HEK293 (cell line): ENCODE measurements at regions not wholly inside any gene's neighbourhood (a gene's known extent, or its start where the extent isn't known, plus 50 kb on each side); places are given as distances from the start of the nearest gene placed in this dataset.

Source experiments
- CTCF ChIA-PET: fragments of 350-600 bp; formaldehyde crosslinking; extraction: SDS; loops from one replicate; lab custom pipeline; 2021; ENCODE audit warnings: antibody characterized with exemption; lab: Yijun Ruan, JAX
- POLR2A ChIA-PET: fragments of 300-600 bp; formaldehyde crosslinking; extraction: SDS; loops from one replicate; lab custom pipeline; 2020; ENCODE audit warnings: antibody characterized with exemption, inconsistent platforms; lab: Yijun Ruan, JAX
- H3K27ac ChIP-seq: fragments of 200-500 bp; sonication (Bioruptor generic); 2 replicates; pipeline ENCODE4 v1.5.1; 2014; ENCODE audit warnings: low read depth, low read length, control low read depth, inconsistent platforms; ENCODE audit errors: extremely low read depth
- H3K36me3 ChIP-seq, 2 experiments: fragments of 200-500 bp in 1 of 2; sonication (Bioruptor generic) in 1 of 2; 1 replicate in 1 of 2; 2 replicates in 1 of 2; pipeline ENCODE4 v1.5.1; 2014 to 2017; ENCODE audit warnings: inconsistent platforms in 2 of 2, low read length in 2 of 2; ENCODE audit not compliant: control insufficient read depth in 2 of 2, insufficient read depth in 1 of 2
- H3K4me1 ChIP-seq: fragments of 200-500 bp; sonication (Bioruptor generic); 2 replicates; pipeline ENCODE4 v1.5.1; 2014; ENCODE audit warnings: mild to moderate bottlenecking, low read length, inconsistent platforms; ENCODE audit not compliant: control insufficient read depth, insufficient read depth
- H3K4me3 ChIP-seq: 2 replicates; pipeline ENCODE4 v1.5.1; 2011; ENCODE audit warnings: low read depth, mild to moderate bottlenecking, control low read depth, low read length, moderate library complexity
- H3K9me3 ChIP-seq: fragments of 200-500 bp; sonication (Bioruptor generic); 2 replicates; pipeline ENCODE4 v1.5.1; 2014; ENCODE audit warnings: low read depth, low read length, inconsistent platforms; ENCODE audit not compliant: control insufficient read depth, insufficient read depth
- FEZF1 ChIP-seq: fragments of 450-650 bp; formaldehyde crosslinking; IDR thresholded peaks from 2 replicates; pipeline ENCODE4 v1.5.1; 2016; ENCODE audit warnings: missing biosample characterization, missing genetic modification characterization
- ZNF10 ChIP-seq: fragments of 450-650 bp; formaldehyde crosslinking; IDR thresholded peaks from 2 replicates; pipeline ENCODE4 v1.5.1; 2017; ENCODE audit warnings: missing biosample characterization, missing genetic modification characterization
- ZNF2 ChIP-seq: fragments of 450-650 bp; formaldehyde crosslinking; IDR thresholded peaks from 2 replicates; pipeline ENCODE4 v1.5.1; 2016; ENCODE audit warnings: missing biosample characterization, missing genetic modification characterization
- ZNF211 ChIP-seq: fragments of 450-650 bp; formaldehyde crosslinking; IDR thresholded peaks from 2 replicates; pipeline ENCODE4 v1.5.1; 2016; ENCODE audit warnings: low read depth, missing biosample characterization, missing genetic modification characterization
- ZNF341 ChIP-seq: fragments of 450-650 bp; formaldehyde crosslinking; IDR thresholded peaks from 2 replicates; pipeline ENCODE4; 2016; ENCODE audit warnings: low read depth, missing biosample characterization, missing genetic modification characterization
- ZNF548 ChIP-seq: fragments of 450-650 bp; formaldehyde crosslinking; IDR thresholded peaks from 2 replicates; pipeline ENCODE4 v1.5.1; 2016; ENCODE audit warnings: missing biosample characterization, missing genetic modification characterization
- ZNF624 ChIP-seq: fragments of 450-650 bp; formaldehyde crosslinking; IDR thresholded peaks from 2 replicates; pipeline ENCODE4 v1.5.1; 2017; ENCODE audit warnings: missing biosample characterization, missing genetic modification characterization
- ZNF660 ChIP-seq: fragments of 450-650 bp; IDR thresholded peaks from 2 replicates; pipeline ENCODE4 v1.5.1; 2018; ENCODE audit warnings: missing biosample characterization, mild to moderate bottlenecking, missing genetic modification characterization
- ZNF785 ChIP-seq: fragments of 450-650 bp; formaldehyde crosslinking; IDR thresholded peaks from 2 replicates; pipeline ENCODE4 v1.5.1; 2016; ENCODE audit warnings: missing biosample characterization, missing genetic modification characterization
- ZNF843 ChIP-seq: fragments of 450-650 bp; formaldehyde crosslinking; IDR thresholded peaks from 2 replicates; pipeline ENCODE4 v1.5.1; 2016; ENCODE audit warnings: missing biosample characterization, missing genetic modification characterization
- TF ChIP-seq, protein P1 (sequence below): fragments of 450-650 bp; formaldehyde crosslinking; conservative IDR thresholded peaks from 2 replicates; pipeline ENCODE4 v1.5.1; 2016; ENCODE audit warnings: low read depth, missing biosample characterization, missing genetic modification characterization
- TF ChIP-seq, protein P2 (sequence below): fragments of 450-650 bp; formaldehyde crosslinking; IDR thresholded peaks from 2 replicates; pipeline ENCODE4 v1.5.1; 2016; ENCODE audit warnings: missing biosample characterization, missing genetic modification characterization
- TF ChIP-seq, protein P3 (sequence below): fragments of 450-650 bp; formaldehyde crosslinking; IDR thresholded peaks from 2 replicates; pipeline ENCODE4 v1.5.1; 2016; ENCODE audit warnings: missing biosample characterization, missing genetic modification characterization
- TF ChIP-seq, protein P4 (sequence below): fragments of 450-650 bp; formaldehyde crosslinking; IDR thresholded peaks from 2 replicates; pipeline ENCODE4 v1.5.1; 2016; ENCODE audit warnings: missing biosample characterization, missing genetic modification characterization
- TF ChIP-seq, protein P5 (sequence below): fragments of 450-650 bp; formaldehyde crosslinking; IDR thresholded peaks from 2 replicates; pipeline ENCODE4 v1.5.1; 2017; ENCODE audit warnings: missing biosample characterization, missing genetic modification characterization

DNA sequence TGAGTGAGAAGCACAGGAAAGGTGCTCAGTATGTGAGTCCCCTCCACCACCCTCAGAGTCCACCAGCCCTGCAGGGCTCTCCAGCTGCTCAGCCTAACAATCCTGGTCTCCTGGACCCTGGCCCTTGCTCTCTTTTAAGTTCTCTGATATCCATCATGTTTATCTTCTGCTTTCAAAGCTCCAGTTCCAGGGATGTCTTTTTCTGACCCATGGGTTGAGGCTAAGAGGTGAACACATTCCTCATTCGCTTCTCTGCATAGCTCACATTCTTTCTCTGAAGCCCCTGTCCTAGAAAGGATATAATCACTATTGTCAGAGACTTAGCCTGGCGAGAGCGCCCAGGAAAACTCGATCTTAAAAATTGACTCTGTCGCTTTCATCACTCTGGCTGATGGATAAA lies 86.4 kb downstream of the ARL4C start:
- Histone ChIP-seq H3K36me3 (no peaks in the 10 kb centered on the region), H3K27ac (no peak overlapping the region), H3K4me1 (no peaks in the 10 kb centered on the region), H3K9me3 (no peaks in the 10 kb centered on the region), H3K4me3 (no peak overlapping the region)
- TF ChIP-seq, protein P1, sequence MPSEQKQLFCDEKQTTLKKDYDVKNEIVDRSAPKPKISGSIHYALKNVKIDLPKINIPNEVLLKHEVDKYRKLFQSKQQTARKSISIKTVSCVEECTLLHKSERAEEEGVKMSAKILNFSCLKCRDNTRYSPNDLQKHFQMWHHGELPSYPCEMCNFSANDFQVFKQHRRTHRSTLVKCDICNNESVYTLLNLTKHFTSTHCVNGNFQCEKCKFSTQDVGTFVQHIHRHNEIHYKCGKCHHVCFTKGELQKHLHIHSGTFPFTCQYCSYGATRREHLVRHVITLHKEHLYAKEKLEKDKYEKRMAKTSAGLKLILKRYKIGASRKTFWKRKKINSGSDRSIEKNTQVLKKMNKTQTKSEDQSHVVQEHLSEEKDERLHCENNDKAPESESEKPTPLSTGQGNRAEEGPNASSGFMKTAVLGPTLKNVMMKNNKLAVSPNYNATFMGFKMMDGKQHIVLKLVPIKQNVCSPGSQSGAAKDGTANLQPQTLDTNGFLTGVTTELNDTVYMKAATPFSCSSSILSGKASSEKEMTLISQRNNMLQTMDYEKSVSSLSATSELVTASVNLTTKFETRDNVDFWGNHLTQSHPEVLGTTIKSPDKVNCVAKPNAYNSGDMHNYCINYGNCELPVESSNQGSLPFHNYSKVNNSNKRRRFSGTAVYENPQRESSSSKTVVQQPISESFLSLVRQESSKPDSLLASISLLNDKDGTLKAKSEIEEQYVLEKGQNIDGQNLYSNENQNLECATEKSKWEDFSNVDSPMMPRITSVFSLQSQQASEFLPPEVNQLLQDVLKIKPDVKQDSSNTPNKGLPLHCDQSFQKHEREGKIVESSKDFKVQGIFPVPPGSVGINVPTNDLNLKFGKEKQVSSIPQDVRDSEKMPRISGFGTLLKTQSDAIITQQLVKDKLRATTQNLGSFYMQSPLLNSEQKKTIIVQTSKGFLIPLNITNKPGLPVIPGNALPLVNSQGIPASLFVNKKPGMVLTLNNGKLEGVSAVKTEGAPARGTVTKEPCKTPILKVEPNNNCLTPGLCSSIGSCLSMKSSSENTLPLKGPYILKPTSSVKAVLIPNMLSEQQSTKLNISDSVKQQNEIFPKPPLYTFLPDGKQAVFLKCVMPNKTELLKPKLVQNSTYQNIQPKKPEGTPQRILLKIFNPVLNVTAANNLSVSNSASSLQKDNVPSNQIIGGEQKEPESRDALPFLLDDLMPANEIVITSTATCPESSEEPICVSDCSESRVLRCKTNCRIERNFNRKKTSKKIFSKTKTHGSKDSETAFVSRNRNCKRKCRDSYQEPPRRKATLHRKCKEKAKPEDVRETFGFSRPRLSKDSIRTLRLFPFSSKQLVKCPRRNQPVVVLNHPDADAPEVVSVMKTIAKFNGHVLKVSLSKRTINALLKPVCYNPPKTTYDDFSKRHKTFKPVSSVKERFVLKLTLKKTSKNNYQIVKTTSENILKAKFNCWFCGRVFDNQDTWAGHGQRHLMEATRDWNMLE (tag by site-specific recombination) = no peak
- no peak for TF ChIP-seq ZNF10 (tag by site-specific recombination)
- POLR2A ChIA-PET = interaction anchor here (1.1 kb wide), 1 partner anchor 17 kb away, joined by 3 read pairs; no protein-coding TSS in a partner anchor
- CTCF ChIA-PET = interaction anchor here (0.5 to 2.4 kb wide), 4 partner anchors 43 to 248 kb away, joined by 3 to 12 read pairs (median 4); no protein-coding TSS in a partner anchor

DNA sequence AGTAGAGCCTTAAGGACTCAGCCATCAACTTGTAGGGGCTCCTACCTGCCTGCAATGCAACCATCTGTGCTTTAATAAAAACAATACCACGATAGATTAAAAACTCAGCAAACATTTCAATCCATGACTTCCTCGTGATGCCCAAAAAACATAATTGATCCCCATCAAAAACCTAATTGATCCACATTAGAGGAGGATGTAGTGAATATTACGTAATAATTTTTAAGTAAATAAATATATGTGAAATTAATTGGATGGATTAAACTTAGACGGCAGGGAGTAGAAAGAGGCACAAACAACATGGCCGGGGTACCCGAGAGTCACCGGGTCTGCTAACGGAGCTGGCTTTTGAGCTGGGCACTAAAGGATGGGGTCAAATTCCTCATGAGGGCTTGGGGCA lies 87.3 kb downstream of the ARL4C start:
- ChIA-PET CTCF (interaction anchor here (0.6 kb wide), 1 partner anchor 120 kb away, joined by 3 read pairs; no protein-coding TSS in a partner anchor), POLR2A (no interaction called here)
- TF ChIP-seq, protein P2, sequence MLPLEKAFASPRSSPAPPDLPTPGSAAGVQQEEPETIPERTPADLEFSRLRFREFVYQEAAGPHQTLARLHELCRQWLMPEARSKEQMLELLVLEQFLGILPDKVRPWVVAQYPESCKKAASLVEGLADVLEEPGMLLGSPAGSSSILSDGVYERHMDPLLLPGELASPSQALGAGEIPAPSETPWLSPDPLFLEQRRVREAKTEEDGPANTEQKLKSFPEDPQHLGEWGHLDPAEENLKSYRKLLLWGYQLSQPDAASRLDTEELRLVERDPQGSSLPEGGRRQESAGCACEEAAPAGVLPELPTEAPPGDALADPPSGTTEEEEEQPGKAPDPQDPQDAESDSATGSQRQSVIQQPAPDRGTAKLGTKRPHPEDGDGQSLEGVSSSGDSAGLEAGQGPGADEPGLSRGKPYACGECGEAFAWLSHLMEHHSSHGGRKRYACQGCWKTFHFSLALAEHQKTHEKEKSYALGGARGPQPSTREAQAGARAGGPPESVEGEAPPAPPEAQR = no peak
- TF ChIP-seq, protein P3, sequence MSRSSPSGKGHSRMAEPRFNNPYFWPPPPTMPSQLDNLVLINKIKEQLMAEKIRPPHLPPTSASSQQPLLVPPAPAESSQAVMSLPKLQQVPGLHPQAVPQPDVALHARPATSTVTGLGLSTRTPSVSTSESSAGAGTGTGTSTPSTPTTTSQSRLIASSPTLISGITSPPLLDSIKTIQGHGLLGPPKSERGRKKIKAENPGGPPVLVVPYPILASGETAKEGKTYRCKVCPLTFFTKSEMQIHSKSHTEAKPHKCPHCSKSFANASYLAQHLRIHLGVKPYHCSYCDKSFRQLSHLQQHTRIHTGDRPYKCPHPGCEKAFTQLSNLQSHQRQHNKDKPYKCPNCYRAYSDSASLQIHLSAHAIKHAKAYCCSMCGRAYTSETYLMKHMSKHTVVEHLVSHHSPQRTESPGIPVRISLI (tag by site-specific recombination) = no peak
- TF ChIP-seq, protein P4, sequence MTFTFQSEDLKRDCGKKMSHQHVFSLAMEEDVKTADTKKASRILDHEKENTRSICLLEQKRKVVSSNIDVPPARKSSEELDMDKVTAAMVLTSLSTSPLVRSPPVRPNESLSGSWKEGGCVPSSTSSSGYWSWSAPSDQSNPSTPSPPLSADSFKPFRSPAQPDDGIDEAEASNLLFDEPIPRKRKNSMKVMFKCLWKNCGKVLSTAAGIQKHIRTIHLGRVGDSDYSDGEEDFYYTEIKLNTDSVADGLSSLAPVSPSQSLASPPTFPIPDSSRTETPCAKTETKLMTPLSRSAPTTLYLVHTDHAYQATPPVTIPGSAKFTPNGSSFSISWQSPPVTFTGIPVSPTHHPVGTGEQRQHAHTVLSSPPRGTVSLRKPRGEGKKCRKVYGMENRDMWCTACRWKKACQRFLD (tag by site-specific recombination) = no peak
- no peak for TF ChIP-seq ZNF843 (tag by site-specific recombination)
- TF ChIP-seq ZNF660 (tag by site-specific recombination) = no peak
- no peak for TF ChIP-seq ZNF548 (tag by site-specific recombination)
- TF ChIP-seq, protein P5, sequence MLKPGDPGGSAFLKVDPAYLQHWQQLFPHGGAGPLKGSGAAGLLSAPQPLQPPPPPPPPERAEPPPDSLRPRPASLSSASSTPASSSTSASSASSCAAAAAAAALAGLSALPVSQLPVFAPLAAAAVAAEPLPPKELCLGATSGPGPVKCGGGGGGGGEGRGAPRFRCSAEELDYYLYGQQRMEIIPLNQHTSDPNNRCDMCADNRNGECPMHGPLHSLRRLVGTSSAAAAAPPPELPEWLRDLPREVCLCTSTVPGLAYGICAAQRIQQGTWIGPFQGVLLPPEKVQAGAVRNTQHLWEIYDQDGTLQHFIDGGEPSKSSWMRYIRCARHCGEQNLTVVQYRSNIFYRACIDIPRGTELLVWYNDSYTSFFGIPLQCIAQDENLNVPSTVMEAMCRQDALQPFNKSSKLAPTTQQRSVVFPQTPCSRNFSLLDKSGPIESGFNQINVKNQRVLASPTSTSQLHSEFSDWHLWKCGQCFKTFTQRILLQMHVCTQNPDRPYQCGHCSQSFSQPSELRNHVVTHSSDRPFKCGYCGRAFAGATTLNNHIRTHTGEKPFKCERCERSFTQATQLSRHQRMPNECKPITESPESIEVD = no peak
- no peak for TF ChIP-seq ZNF341 (tag by site-specific recombination)
- no peak for TF ChIP-seq ZNF2 (tag by site-specific recombination)
- no peak for TF ChIP-seq ZNF211 (tag by site-specific recombination)
- TF ChIP-seq ZNF785 (tag by site-specific recombination) = no peak
- TF ChIP-seq FEZF1 (tag by site-specific recombination) = no peak
- no peak for TF ChIP-seq ZNF624 (tag by site-specific recombination)
- Histone ChIP-seq H3K4me3 (no peak overlapping the region), H3K4me1 (no peaks in the 10 kb centered on the region), H3K36me3 (no peaks in the 10 kb centered on the region), H3K9me3 (no peaks in the 10 kb centered on the region), H3K27ac (no peak overlapping the region)
